WTC11 (cell line): ENCODE measurements at regions not wholly inside any gene's neighbourhood (a gene's known extent, or its start where the extent isn't known, plus 50 kb on each side); places are given as distances from the start of the nearest gene placed in this dataset.
A peak's percentile ranks its signal among the peaks of the same experiment; 100 is the strongest.

Experiments used
- CTCF ChIP-seq: fragments of 200-600 bp; IDR thresholded peaks from 2 replicates; pipeline ENCODE4 v1.8.0; 2022; ENCODE audit warnings: antibody characterized with exemption
- ELF4 ChIP-seq: sonication (generic); formaldehyde crosslinking; IDR thresholded peaks from 2 replicates; pipeline ENCODE4 v1.8.1; 2022; ENCODE audit warnings: low read depth, mild to moderate bottlenecking, moderate library complexity, missing genetic modification reagents
- ETV6 ChIP-seq: sonication (generic); formaldehyde crosslinking; IDR thresholded peaks from 2 replicates; pipeline ENCODE4 v1.8.1; 2022; ENCODE audit warnings: mild to moderate bottlenecking, missing genetic modification reagents
- FOXP4 ChIP-seq: sonication (generic); formaldehyde crosslinking; IDR thresholded peaks from 2 replicates; pipeline ENCODE4 v1.8.0; 2022; ENCODE audit warnings: mild to moderate bottlenecking, missing genetic modification reagents
- IRF1 ChIP-seq: sonication (generic); formaldehyde crosslinking; IDR thresholded peaks from 2 replicates; pipeline ENCODE4 v1.8.0; 2023; ENCODE audit warnings: missing genetic modification reagents
- NR3C1 ChIP-seq: sonication (generic); formaldehyde crosslinking; conservative IDR thresholded peaks from 2 replicates; pipeline ENCODE4 v1.8.1; 2023; ENCODE audit warnings: low read depth, mild to moderate bottlenecking, missing genetic modification reagents
- PRRX2 ChIP-seq: fragments of 250-450 bp; sonication (Bioruptor Pico); IDR thresholded peaks from 2 replicates; pipeline ENCODE4 v1.8.0; 2021; ENCODE audit warnings: mild to moderate bottlenecking
- ZNF512 ChIP-seq: sonication (generic); formaldehyde crosslinking; IDR thresholded peaks from 2 replicates; pipeline ENCODE4 v1.8.1; 2022; ENCODE audit warnings: missing genetic modification reagents, borderline replicate concordance

GRCh38 chr4:111806331-111806730, 338.9 kb upstream of the FAM241A start:
- TF ChIP-seq CTCF (peak; percentile 21; the same call in 1 of the 2 replicates), IRF1 (no peak), FOXP4 (CRISPR knock-in tag) (no peak), ZNF512 (CRISPR knock-in tag) (no peak), ELF4 (CRISPR knock-in tag) (no peak), ETV6 (CRISPR knock-in tag) (no peak), PRRX2 (no peak), NR3C1 (CRISPR knock-in tag) (no peak)
